ENCODE measurements at regions not wholly inside any gene's neighbourhood (a gene's known extent, or its start where the extent isn't known, plus 50 kb on each side); places are given as distances from the start of the nearest gene placed in this dataset.

- Histone ChIP-seq H3K9ac (ENCODE audit: low read length) (no peak overlapping the region), H2AFZ (ENCODE audit: low read length) (no peak overlapping the region), H3K36me3 (replicated peaks; ENCODE audit: insufficient read depth, low read length) (no peaks in the 10 kb centered on the region), H4K20me1 (ENCODE audit: insufficient read depth, low read length) (no peaks in the 10 kb centered on the region), H3K4me2 (ENCODE audit: low read depth, low read length) (no peak overlapping the region), H3K27me3 (replicated peaks; ENCODE audit: insufficient read depth, low read length) (no peaks in the 10 kb centered on the region), H3K9me2 (replicated peaks; ENCODE audit: insufficient read depth, low read length) (no peaks in the 10 kb centered on the region), H3K4me1 (ENCODE audit: low read length) (no peaks in the 10 kb centered on the region), H3K79me2 (ENCODE audit: low read length) (no peaks in the 10 kb centered on the region), H3F3A (ENCODE audit: insufficient read depth, low read length) (no peaks in the 10 kb centered on the region), H3K9me3 (replicated peaks; ENCODE audit: insufficient read depth, low read length) (no peaks in the 10 kb centered on the region), H3K4me3 (ENCODE audit: low read length) (no peak overlapping the region), H3K27ac (ENCODE audit: low read length) (no peak overlapping the region)
- DNase-seq, result no peak
- TF ChIP-seq CTCF (IDR thresholded peaks at IDR 0.05; ENCODE audit: low read length), result no peak
- TF ChIP-seq EZH2phosphoT487 (IDR thresholded peaks at IDR 0.05; ENCODE audit: low read length), result no peak
- TF ChIP-seq EZH2 (optimal IDR thresholded peaks at IDR 0.05; ENCODE audit: low read depth, low read length), result no peak
Measured at GRCh38 chr6:165976684-165977083, 191.0 kb downstream of the TBXT start.

GRCh38 chr6:165974817-165975216, 192.8 kb downstream of the TBXT start:
- no peak overlapping the region for H3K4me2 ChIP-seq (ENCODE audit: low read depth, low read length)

GRCh38 chr6:165973473-165973872, 194.2 kb downstream of the TBXT start:
- H3K9me2 ChIP-seq (replicated peaks; ENCODE audit: insufficient read depth, low read length), result no peaks in the 10 kb centered on the region
- no peak overlapping the region for H2AFZ ChIP-seq (ENCODE audit: low read length)
- no peak for DNase-seq
- H3K27ac ChIP-seq (ENCODE audit: low read length), result no peak overlapping the region
- no peaks in the 10 kb centered on the region for H3K9me3 ChIP-seq (replicated peaks; ENCODE audit: insufficient read depth, low read length)
- no peaks in the 10 kb centered on the region for H3K27me3 ChIP-seq (replicated peaks; ENCODE audit: insufficient read depth, low read length)
- no peak overlapping the region for H3K4me3 ChIP-seq (ENCODE audit: low read length)
- H3K36me3 ChIP-seq (replicated peaks; ENCODE audit: insufficient read depth, low read length), result no peaks in the 10 kb centered on the region
- H4K20me1 ChIP-seq (ENCODE audit: insufficient read depth, low read length), result no peaks in the 10 kb centered on the region
- H3K4me1 ChIP-seq (ENCODE audit: low read length), result no peaks in the 10 kb centered on the region
- no peaks in the 10 kb centered on the region for H3F3A ChIP-seq (ENCODE audit: insufficient read depth, low read length)
- no peak overlapping the region for H3K4me2 ChIP-seq (ENCODE audit: low read depth, low read length)
- no peaks in the 10 kb centered on the region for H3K79me2 ChIP-seq (ENCODE audit: low read length)
- no peak overlapping the region for H3K9ac ChIP-seq (ENCODE audit: low read length)
- no peak for TF ChIP-seq CTCF (IDR thresholded peaks at IDR 0.05; ENCODE audit: low read length)
- no peak for TF ChIP-seq EZH2phosphoT487 (IDR thresholded peaks at IDR 0.05; ENCODE audit: low read length)
- TF ChIP-seq EZH2 (optimal IDR thresholded peaks at IDR 0.05; ENCODE audit: low read depth, low read length), result no peak

More at GRCh38 chr6:165974817-165975216, 192.8 kb downstream of the TBXT start:
- Histone ChIP-seq H3K27ac (ENCODE audit: low read length) (no peak overlapping the region), H3K9me2 (replicated peaks; ENCODE audit: insufficient read depth, low read length) (no peaks in the 10 kb centered on the region), H4K20me1 (ENCODE audit: insufficient read depth, low read length) (no peaks in the 10 kb centered on the region), H2AFZ (ENCODE audit: low read length) (no peak overlapping the region), H3K9me3 (replicated peaks; ENCODE audit: insufficient read depth, low read length) (no peaks in the 10 kb centered on the region), H3F3A (ENCODE audit: insufficient read depth, low read length) (no peaks in the 10 kb centered on the region), H3K79me2 (ENCODE audit: low read length) (no peaks in the 10 kb centered on the region), H3K27me3 (replicated peaks; ENCODE audit: insufficient read depth, low read length) (no peaks in the 10 kb centered on the region), H3K4me1 (ENCODE audit: low read length) (no peaks in the 10 kb centered on the region), H3K9ac (ENCODE audit: low read length) (no peak overlapping the region), H3K4me3 (ENCODE audit: low read length) (no peak overlapping the region), H3K36me3 (replicated peaks; ENCODE audit: insufficient read depth, low read length) (no peaks in the 10 kb centered on the region)
- no peak for DNase-seq
- TF ChIP-seq CTCF (IDR thresholded peaks at IDR 0.05; ENCODE audit: low read length) (no peak), EZH2 (optimal IDR thresholded peaks at IDR 0.05; ENCODE audit: low read depth, low read length) (no peak), EZH2phosphoT487 (IDR thresholded peaks at IDR 0.05; ENCODE audit: low read length) (no peak)

Measured in MM.1S (cell line).